Erythroblast (primary cell): ENCODE measurements at regions not wholly inside any gene's neighbourhood (a gene's known extent, or its start where the extent isn't known, plus 50 kb on each side); places are given as distances from the start of the nearest gene placed in this dataset.

Experiments used
- DNase-seq, 2 experiments: peaks; one replicate each; lab custom pipeline; 2025; lab: John Stamatoyannopoulos, UW
- GATA1 ChIP-seq: IDR thresholded peaks from 2 replicates; pipeline ENCODE4 v1.6.1; 2011; ENCODE audit warnings: low read depth, mild to moderate bottlenecking, control low read depth, low read length, moderate library complexity
- POLR2A ChIP-seq: IDR thresholded peaks from 2 replicates; pipeline ENCODE4 v1.6.1; 2011; ENCODE audit warnings: mild to moderate bottlenecking, low read length

DNA sequence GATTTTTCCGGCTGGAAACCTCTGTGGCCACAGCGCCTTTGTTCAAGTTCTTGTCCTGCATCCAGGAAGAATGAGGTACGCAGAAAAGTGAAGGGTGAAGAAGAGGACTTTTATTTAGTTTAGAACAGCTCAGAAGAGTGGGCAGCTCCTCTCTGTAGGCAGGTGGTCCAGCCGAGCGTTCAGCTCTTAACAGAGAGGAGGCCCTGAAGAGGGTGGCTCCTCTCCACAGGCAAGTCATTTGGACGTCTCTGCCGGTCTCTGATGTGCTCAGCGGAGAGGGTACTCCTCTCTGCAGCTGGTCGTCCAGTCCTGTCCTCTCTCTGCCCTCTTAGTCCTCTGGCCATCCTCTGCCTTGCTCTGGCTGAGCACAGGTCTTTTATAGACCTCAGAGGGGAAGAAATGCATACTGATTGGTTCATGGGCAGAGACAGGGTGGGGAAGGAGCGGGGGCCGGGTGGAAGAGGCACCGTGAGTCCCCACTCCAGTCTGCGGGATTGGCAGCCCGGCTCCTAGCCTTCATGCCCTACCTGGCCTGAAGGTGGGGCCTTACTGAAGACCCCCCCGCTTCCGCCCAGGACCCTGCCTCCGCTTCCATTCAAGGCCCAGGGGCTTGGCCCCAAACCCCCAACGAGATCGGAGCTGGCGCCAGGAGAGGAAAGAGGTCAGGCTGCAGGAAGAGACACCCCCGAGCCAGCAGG, 70.0 kb upstream of the NKD1 start:
- DNase-seq: no peak
- TF ChIP-seq GATA1 (no peak), POLR2A (no peak)

DNA sequence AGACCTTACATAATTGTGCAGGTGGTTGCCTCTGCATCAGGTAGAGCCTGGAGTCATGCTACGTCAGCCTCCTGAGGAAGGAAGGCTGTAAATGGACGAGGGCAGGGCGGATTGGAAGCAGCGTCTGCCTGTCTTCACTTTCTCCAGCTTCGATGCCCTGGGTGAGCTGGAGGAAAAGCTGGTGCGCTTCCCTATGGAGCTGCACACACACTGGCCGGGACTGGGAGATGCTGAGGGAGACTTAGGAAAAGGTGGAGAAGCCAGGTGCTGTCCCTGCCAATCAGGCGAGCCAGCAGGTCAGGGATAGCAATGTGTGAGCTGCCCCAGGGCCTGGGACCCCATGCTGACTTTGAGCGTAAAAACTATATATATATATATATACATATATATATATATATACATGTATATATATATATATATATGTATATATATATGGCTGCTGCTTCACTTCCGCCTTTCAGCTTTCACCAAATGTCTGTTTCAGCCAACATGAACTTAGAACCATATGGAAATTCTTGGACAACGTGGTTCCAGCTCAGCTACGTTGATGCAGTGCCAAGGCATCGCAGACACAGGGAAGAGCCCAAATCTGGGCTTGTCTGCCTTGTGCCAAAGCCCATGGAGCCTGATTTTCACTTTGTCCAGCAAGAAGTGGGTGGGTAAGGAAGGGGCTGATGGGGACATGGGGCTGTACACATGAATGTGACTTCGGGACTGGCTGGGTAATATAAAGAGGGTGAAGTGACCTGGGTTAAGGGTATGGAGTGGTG, 71.5 kb upstream of the NKD1 start:
- TF ChIP-seq POLR2A: no peak
- no peak for TF ChIP-seq GATA1
- no peak for DNase-seq

DNA sequence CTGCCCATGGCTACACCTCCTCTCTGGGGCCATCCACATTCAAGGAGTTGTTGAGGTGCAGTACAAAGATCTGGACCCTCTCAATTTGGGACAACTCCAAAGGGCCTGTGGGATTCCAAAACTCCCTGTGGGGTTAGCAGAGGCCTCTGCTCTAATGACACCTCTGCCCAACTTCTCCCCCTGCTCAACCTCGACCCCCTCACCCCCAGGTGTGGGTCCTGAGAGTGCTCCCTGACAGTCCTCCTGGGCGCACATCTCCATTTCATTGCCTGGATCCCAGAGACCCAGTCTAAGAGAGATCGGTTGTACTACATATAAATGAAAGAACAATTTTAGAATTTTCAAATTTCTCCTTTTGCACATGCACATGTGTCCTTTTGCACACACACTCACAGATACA, 73.0 kb upstream of the NKD1 start:
- TF ChIP-seq POLR2A (no peak), GATA1 (no peak)
- DNase-seq: no peak

DNA sequence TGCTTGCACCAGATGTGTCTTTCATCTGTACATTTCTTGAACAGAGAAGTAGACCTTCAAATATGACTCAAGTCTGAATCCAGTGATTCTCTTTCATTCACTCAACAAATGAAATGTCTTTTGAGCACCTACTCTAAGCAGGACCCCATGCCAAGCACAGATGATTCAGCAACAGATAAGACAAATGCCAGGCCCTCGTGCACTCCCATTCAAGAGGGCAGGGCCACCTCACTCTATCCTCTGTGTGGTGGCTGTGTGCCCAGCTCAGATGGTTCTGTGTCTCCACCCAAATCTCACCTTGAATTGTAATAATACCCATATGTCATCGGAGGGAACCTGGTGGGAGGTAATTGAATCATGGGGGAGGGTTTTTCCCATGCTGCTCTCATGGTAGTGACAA, 74.1 kb upstream of the NKD1 start:
- no peak for DNase-seq
- TF ChIP-seq POLR2A (no peak), GATA1 (no peak)

DNA sequence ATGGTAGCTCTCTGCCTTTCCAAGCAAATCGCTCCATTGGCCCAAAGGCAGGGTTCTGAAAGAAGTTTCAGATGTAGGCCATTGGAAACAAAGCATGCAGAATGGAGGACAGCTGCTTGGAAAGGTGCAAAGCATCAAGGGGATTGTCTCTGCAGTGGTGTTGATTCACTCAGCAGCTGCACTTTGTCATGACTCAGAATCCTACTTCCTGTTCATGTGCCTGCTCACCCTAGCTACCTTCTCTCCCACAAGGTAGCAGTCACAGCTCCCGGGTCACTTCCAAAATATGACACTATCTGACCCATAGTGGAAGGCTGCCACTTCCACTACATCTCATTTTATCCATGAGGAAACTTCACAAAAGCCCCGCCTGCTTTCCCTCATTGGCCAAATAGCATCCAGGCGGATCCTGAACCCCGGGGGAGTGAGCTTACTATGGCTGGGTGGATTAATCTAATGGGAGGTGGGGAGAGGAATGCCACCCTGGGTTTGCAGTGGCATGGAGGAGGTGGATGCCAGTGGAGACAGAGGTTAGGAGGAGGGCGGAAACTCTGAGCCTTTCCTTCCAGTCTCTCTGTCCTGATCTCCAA, 74.7 kb upstream of the NKD1 start:
- TF ChIP-seq POLR2A: no peak
- no peak for TF ChIP-seq GATA1
- no peak for DNase-seq

DNA sequence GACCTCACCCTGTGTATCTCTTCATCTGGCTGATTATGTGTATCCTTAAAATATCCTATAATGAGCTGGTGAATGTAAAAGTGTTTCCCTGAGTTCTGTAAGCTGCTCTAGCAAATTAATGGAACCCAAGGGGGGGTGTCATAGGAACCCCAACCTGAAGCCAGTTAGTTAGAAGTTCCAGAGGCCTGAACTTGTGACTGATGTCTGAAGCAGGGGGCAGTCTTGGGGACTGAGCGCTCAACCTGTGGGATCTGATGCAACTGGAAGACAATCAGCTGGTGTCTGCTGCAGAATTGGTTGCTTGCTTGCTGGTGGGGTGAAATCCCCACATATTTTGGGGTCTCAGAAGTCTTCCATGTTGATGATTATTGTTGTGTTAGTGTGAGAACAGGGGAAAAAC, 75.7 kb upstream of the NKD1 start:
- TF ChIP-seq POLR2A (no peak), GATA1 (no peak)
- no peak for DNase-seq

DNA sequence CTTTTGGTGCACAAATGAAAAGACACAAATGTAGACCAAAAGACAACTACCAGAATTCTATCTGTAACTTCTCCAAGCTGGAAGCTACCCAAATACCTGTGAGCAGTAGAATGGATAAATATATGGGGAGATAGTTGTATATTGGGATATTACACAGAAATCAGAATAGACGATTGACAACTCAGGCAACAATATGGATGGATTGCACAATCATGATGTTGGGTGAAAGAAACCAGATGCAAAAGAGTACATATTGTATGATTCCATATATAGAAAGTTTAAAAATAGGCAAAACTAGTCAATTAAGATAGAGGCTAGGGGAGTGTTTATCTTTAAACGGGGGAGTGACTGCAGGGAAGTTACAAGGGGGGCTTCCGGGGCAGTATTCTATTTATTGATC, 77.5 kb upstream of the NKD1 start:
- no peak for TF ChIP-seq GATA1
- TF ChIP-seq POLR2A: no peak
- DNase-seq: no peak

DNA sequence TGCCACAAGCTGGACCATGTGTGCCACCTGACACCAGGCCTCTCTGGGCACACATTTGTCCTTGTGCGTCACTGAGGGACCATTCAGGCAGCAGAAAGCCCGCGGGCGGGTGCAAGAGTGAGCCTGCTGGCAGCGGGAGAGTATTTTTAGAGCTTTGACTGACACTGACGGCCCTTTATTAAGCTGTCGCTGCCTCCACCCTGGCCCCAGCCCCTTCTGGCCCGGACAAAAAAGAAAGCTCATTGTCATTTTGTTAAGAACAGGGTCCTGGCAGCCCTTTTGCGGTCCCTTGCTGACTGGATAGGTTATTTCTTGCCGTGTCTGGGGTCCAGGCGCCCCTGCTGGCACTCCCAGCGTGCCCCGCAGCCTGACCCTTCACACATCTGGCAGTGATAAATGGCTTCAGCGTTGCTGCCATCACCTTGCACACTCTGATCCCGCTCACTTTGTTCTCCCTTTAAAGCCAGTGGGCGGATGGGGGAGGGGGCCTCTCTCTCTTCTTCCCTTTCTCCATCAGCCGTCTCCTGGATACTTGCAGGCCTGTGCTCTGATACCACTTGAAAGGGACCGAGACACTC, 78.4 kb upstream of the NKD1 start:
- DNase-seq: no peak
- TF ChIP-seq GATA1 (no peak), POLR2A (no peak)

DNA sequence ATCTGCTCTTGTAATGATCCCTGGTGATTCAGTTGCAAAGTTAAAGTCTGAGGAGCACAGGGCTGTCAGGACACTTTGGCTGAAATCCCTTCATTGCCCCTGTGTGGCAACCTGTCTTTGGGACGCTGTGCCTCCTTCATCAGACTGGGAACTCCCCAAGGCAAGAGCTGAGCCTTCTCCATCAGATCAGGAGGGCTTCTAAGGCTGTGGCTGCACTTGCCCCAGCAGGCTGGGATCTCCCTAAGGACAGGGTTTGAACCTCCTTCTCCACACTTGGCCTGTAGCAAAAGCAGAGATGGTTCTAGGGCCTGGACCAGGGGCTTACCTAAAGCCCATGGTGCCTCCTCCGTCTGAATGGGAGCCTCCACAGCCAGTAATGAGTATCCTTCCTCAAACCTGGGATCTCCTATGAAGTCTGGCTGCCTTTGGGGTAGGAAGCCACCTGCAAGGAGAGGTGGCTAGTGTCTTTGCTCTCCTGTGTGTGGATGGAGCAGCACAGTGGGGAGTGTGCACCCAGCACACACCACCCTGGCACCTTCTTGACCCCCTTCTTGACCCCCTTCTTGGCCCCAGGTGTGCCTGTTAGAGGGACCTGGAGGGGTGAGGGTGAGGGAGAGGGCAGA, 79.0 kb upstream of the NKD1 start:
- TF ChIP-seq GATA1 (no peak), POLR2A (no peak)
- DNase-seq: no peak

DNA sequence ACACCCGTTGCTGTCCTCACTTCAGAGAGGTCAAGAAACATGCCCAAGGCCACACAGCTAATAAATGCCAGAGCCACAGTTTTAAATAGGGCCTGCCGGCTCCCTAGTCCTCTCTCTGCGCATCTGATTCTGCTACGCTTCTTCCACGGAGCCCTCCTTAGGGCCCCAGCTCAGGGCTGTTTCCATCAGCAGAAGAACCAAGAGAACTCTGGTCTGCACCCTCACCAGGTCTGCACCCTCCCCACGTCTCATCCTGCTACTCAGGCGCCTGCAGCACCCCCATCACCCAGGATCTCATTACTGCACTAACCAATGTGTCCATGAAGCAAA, 79.5 kb upstream of the NKD1 start:
- DNase-seq: no peak
- TF ChIP-seq GATA1: no peak
- no peak for TF ChIP-seq POLR2A

DNA sequence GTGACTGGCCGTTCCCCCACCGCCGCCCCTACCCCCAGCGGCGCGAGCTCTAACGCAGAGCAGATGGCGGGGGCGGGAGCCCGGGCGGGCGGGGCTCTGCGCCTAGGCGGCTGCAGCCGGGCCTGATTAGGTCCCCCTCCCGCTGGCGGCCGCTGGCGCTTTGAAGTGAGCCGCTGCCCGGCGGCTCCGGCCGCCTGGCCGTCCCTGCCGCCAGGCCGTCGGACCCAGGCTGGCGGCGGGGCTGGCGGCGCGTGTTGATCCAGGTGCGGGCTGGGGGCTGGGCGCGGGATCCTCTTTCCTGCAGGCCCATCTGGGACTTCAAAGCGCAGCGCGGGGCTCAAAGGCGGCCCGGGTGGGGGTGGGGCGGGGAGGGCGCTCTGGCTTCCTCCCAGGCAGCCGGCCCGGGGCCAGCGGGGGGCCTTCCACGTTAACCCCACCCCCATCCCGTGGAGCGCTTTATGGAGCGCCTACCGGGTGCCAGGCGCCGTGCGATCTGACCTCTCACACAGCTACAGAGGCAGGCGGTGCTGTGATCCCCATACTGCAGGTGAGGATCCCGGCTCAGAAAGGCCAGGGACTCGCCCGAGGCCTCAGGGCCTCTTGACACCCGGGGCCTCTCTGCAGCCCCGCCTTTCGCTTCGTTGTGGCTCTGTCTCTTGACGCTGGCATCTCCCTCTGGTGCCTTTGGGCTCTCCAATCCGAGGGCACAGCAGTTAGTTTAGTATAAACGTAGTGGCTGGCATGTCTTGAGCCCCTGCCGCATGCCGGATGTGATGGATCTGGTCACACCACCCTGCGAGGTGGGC, 80.0 kb upstream of the NKD1 start:
- TF ChIP-seq GATA1 (no peak), POLR2A (no peak)
- peak in 1 of 2 experiments; percentile 13 for DNase-seq

DNA sequence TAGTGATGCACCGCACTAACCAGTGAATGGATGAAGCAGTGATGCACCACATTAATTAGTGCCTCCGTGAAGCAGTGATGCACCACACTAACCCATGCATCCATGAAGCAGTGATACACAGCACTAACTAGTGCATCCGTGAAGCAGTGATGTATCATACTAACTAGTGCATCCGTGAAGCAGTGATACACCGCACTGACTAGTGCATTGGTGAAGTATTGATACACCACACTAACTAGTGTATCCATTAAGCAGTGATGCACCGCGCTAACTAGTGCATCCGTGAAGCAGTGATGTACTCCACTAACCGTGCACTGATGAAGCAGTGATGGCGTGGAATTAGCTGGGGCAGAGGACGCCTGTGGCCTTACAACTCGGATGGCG, 80.6 kb upstream of the NKD1 start:
- no peak for DNase-seq
- TF ChIP-seq POLR2A (no peak), GATA1 (no peak)

DNA sequence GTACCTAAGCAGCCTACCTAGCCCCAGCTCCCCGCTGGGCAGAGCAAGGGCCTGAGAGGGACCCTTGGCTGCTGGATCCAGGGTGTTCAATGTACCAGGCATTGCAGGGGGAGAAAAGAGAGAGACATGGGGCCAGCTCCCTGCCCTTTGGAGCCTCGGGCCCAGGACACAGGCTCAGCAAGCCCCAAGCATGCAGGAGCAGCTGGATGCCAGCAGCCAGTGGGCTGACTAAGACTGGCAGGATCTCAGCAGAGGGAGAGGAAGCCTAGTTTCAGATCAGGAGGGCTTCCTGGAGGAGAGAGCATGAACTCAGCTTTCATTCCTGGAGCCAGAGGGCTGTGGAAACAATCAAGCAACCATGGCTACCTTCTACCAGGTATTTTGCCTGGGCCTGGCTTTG, 82.0 kb upstream of the NKD1 start:
- TF ChIP-seq GATA1 (no peak), POLR2A (no peak)

More for the DNA sequence above, 82.0 kb upstream of the NKD1 start:
- DNase-seq: no peak
